ENCODE measurements at regions not wholly inside any gene's neighbourhood (a gene's known extent, or its start where the extent isn't known, plus 50 kb on each side); places are given as distances from the start of the nearest gene placed in this dataset.
"Not testable (repeated sequence)": the region's sequence is repeated elsewhere in the genome, so short reads cannot be mapped to it uniquely, and the experiment has no call there.

DNA sequence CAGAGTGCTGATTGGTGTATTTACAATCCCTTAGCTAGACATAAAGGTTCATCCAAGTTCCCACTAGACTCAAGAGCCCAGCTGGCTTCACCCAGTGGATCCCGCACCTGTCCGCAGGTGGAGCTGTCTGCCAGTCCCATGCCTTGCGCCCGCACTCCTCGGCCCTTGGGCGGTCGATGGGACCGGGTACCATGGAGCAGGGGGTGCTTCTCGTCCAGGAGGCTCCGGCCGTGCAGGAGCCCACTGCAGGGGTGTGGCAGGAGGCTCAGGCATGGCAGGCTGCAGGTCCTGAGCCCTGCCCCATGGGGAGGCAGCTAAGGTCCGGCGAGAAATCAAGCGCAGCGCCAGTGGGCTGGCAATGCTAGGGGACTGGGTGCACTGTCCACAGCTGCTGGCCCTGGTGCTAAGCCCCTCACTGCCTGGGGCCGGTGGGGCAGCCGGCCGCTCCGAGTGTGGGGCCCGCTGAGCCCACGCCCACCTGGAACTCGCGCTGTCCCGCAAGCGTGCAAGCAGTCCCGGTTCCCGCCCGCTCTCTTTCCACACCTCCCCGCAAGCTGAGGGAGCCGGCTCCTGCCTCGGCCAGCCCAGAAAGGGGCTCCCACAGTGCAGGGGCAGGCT is 1206.3 kb downstream of the OTOL1 start:
- peaks cover 0 to 26% (median 0%) of the 10 kb centered on the region in 5 donors for H3K4me1 ChIP-seq (ENCODE audit: control insufficient read depth in 5 of 5, insufficient read depth in 5 of 5, low read length in 5 of 5)
- no peaks in the 10 kb centered on the region for H3K9me3 ChIP-seq (ENCODE audit: control insufficient read depth in 4 of 4, insufficient read depth in 3 of 4, low read length in 3 of 4)
- ATAC-seq (ENCODE audit: insufficient read depth, low FRiP score), result no peak
- no peaks in the 10 kb centered on the region for H3K27me3 ChIP-seq (ENCODE audit: control insufficient read depth in 3 of 3, insufficient read depth in 3 of 3, low read length in 2 of 3)
- DNase-seq, result no peak
- TF ChIP-seq, protein P1, sequence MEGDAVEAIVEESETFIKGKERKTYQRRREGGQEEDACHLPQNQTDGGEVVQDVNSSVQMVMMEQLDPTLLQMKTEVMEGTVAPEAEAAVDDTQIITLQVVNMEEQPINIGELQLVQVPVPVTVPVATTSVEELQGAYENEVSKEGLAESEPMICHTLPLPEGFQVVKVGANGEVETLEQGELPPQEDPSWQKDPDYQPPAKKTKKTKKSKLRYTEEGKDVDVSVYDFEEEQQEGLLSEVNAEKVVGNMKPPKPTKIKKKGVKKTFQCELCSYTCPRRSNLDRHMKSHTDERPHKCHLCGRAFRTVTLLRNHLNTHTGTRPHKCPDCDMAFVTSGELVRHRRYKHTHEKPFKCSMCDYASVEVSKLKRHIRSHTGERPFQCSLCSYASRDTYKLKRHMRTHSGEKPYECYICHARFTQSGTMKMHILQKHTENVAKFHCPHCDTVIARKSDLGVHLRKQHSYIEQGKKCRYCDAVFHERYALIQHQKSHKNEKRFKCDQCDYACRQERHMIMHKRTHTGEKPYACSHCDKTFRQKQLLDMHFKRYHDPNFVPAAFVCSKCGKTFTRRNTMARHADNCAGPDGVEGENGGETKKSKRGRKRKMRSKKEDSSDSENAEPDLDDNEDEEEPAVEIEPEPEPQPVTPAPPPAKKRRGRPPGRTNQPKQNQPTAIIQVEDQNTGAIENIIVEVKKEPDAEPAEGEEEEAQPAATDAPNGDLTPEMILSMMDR (IDR thresholded peaks at IDR 0.05; ENCODE audit: control extremely low read depth, extremely low read depth), result no peak
- H3K36me3 ChIP-seq (ENCODE audit: control insufficient read depth in 4 of 4, insufficient read depth in 4 of 4, low read length in 4 of 4), result no peaks in the 10 kb centered on the region
- H3K4me3 ChIP-seq, result no peak overlapping the region
- WGBS, 2 donors, result 90 to 92% methylated on average over 31 of the region's 31 CpGs
- H3K27ac ChIP-seq (ENCODE audit: low read depth in 1 of 2, low read length in 1 of 2), result no peak overlapping the region
- no peak overlapping the region for H3K9ac ChIP-seq (ENCODE audit: insufficient read depth in 1 of 2, low read length in 2 of 2)

DNA sequence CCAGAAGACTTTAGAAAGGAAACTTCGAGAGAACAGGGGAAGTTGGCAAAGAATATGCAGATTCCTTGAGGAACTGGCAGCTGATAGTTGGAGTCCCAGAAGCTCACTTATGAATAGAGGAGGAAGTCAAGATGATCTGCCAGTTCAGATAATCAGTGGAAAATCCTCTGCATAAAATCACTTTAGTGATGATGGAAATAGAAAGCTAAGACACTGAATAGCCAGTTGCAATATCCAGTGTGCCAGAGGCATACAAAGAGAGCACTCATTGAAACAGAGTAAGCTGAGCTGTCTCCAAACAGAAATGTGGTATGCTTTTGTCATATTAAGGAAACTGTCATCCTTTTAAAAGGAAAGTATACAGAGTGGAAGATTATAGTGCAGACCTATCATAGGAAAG is 1207.6 kb downstream of the OTOL1 start:
- ATAC-seq (ENCODE audit: insufficient read depth, low FRiP score) (no peak), DNase-seq (peak in 2 of 3 donors; percentile 3 to 18)
- WGBS, 2 donors, result 12 to 34% methylated on average over 1 of the region's 1 CpG
- TF ChIP-seq, protein P1 (IDR thresholded peaks at IDR 0.05; ENCODE audit: control extremely low read depth, extremely low read depth), result no peak
- H3K36me3 ChIP-seq (ENCODE audit: control insufficient read depth in 4 of 4, insufficient read depth in 4 of 4, low read length in 4 of 4), result no peaks in the 10 kb centered on the region
- H3K27ac ChIP-seq (ENCODE audit: low read depth in 1 of 2, low read length in 1 of 2), result no peak overlapping the region
- peaks cover 0 to 26% (median 0%) of the 10 kb centered on the region in 5 donors for H3K4me1 ChIP-seq (ENCODE audit: control insufficient read depth in 5 of 5, insufficient read depth in 5 of 5, low read length in 5 of 5)
- no peak overlapping the region for H3K4me3 ChIP-seq
- no peaks in the 10 kb centered on the region for H3K9me3 ChIP-seq (ENCODE audit: control insufficient read depth in 4 of 4, insufficient read depth in 3 of 4, low read length in 3 of 4)
- no peak overlapping the region for H3K9ac ChIP-seq (ENCODE audit: insufficient read depth in 1 of 2, low read length in 2 of 2)
- no peaks in the 10 kb centered on the region for H3K27me3 ChIP-seq (ENCODE audit: control insufficient read depth in 3 of 3, insufficient read depth in 3 of 3, low read length in 2 of 3)

DNA sequence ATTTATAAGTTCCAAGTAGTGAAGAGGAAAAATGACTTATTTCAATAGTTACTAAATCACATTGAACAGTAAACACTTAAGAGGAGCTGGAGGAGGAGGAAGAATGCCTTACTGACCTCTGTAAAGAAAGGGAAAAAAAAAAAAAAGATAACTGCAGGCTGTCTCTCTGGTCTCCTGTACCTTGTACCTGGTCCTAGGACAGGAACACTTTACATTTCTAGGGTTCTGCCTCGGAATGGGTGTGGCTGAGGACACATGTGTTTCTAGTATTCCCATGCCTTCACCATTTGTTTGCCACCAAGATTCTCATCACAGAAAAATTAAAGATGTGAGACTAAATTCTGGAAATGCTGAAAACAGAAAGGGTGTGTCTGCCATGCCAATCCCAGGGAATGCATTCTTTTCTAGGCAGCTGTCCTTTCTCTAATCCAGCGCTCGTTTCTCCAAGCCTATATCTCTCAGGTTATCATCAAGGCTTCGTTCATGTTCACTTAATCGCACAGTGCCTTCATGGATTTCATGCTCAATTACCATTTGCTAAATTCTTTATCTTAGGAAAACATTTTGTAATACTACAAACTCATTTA is 1208.3 kb downstream of the OTOL1 start:
- H3K27ac ChIP-seq (ENCODE audit: low read depth in 1 of 2, low read length in 1 of 2), result no peak overlapping the region
- H3K4me3 ChIP-seq, result no peak overlapping the region
- H3K9ac ChIP-seq (ENCODE audit: insufficient read depth in 1 of 2, low read length in 2 of 2), result no peak overlapping the region
- no peak for DNase-seq
- WGBS, 2 donors, result 74 to 83% methylated on average over 5 of the region's 5 CpGs
- ATAC-seq (ENCODE audit: insufficient read depth, low FRiP score), result no peak
- H3K27me3 ChIP-seq (ENCODE audit: control insufficient read depth in 3 of 3, insufficient read depth in 3 of 3, low read length in 2 of 3), result no peaks in the 10 kb centered on the region
- peaks cover 0 to 22% (median 0%) of the 10 kb centered on the region in 5 donors for H3K4me1 ChIP-seq (ENCODE audit: control insufficient read depth in 5 of 5, insufficient read depth in 5 of 5, low read length in 5 of 5)
- TF ChIP-seq, protein P1 (IDR thresholded peaks at IDR 0.05; ENCODE audit: control extremely low read depth, extremely low read depth), result no peak
- H3K9me3 ChIP-seq (ENCODE audit: control insufficient read depth in 4 of 4, insufficient read depth in 3 of 4, low read length in 3 of 4), result no peaks in the 10 kb centered on the region
- H3K36me3 ChIP-seq (ENCODE audit: control insufficient read depth in 4 of 4, insufficient read depth in 4 of 4, low read length in 4 of 4), result no peaks in the 10 kb centered on the region

DNA sequence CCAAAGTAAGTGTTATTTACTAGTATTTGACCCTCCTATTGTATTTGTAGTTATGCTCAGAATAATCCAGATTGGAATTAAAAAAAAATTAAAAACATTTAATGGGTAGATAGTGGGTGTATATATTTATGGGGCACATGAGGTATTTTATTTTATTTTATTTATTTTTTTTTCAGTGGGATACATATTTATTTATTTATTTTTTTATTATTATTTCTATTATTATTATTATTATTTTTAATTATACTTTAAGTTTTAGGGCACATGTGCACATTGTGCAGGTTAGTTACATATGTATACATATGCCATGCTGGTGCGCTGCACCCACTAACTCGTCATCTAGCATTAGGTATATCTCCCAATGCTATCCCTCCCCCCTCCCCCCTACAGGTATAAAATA is 1211.8 kb downstream of the OTOL1 start:
- not testable (repeated sequence) for H3K27me3 ChIP-seq (ENCODE audit: control insufficient read depth in 3 of 3, insufficient read depth in 3 of 3, low read length in 2 of 3); ATAC-seq (ENCODE audit: insufficient read depth, low FRiP score); H3K27ac ChIP-seq (ENCODE audit: low read depth in 1 of 2, low read length in 1 of 2); H3K4me3 ChIP-seq; DNase-seq; H3K4me1 ChIP-seq (ENCODE audit: control insufficient read depth in 5 of 5, insufficient read depth in 5 of 5, low read length in 5 of 5); H3K36me3 ChIP-seq (ENCODE audit: control insufficient read depth in 4 of 4, insufficient read depth in 4 of 4, low read length in 4 of 4); H3K9ac ChIP-seq (ENCODE audit: insufficient read depth in 1 of 2, low read length in 2 of 2); H3K9me3 ChIP-seq (ENCODE audit: control insufficient read depth in 4 of 4, insufficient read depth in 3 of 4, low read length in 3 of 4)
- WGBS, 2 donors, result 89 to 96% methylated on average over 2 of the region's 2 CpGs

DNA sequence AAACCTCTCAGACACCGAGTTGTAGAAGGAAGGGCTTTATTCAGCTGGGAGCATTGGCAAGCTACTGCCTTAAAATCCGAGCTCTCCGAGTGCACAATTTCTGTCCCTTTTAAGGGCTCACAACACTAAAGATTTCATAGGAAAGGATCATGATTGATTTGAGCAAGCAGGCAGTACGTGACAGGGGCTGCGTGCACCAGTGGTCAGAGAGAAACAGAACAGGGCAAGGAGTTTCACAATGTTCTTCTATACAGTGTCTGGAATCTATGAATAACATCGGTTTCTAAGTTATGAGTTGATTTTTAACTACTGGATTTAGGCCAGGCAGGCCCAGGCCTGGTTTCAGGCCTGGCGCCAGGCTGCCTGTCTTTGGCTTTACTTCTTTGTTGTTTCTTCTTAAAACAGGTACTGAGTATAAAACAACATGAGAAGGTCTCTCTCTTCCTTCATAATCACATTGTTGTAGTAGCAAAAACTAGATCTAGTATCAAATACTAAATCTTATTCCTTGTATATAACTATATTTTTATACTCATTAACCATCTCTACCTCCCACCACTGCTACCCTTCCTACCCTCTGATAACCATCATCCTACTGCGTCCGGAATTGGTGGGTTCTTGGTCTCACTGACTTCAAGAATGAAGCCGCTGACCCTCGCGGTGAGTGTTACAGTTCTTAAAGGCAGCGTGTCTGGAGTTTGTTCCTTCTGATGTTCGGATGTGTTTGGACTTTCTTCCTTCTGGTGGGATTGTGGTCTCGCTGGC is 1212.5 kb downstream of the OTOL1 start:
- H3K4me3 ChIP-seq; H3K27ac ChIP-seq (ENCODE audit: low read depth in 1 of 2, low read length in 1 of 2); H3K36me3 ChIP-seq (ENCODE audit: control insufficient read depth in 4 of 4, insufficient read depth in 4 of 4, low read length in 4 of 4); H3K27me3 ChIP-seq (ENCODE audit: control insufficient read depth in 3 of 3, insufficient read depth in 3 of 3, low read length in 2 of 3); ATAC-seq (ENCODE audit: insufficient read depth, low FRiP score); H3K9ac ChIP-seq (ENCODE audit: insufficient read depth in 1 of 2, low read length in 2 of 2); H3K9me3 ChIP-seq (ENCODE audit: control insufficient read depth in 4 of 4, insufficient read depth in 3 of 4, low read length in 3 of 4); H3K4me1 ChIP-seq (ENCODE audit: control insufficient read depth in 5 of 5, insufficient read depth in 5 of 5, low read length in 5 of 5): not testable (repeated sequence)
- peak in 2 of 3 donors; percentile 10 to 17 for DNase-seq
- WGBS, 2 donors, result 82 to 87% methylated on average over 15 of the region's 15 CpGs
